OCI-LY1 (cell line): ENCODE measurements at regions not wholly inside any gene's neighbourhood (a gene's known extent, or its start where the extent isn't known, plus 50 kb on each side); places are given as distances from the start of the nearest gene placed in this dataset.

Experiments
- H2AFZ ChIP-seq: fragments of 200-600 bp; sonication (generic), shearing (Covaris generic); 2 replicates; pipeline ENCODE4 v1.6.0; 2014; ENCODE audit warnings: antibody characterized with exemption, mild to moderate bottlenecking, low read length
- H3F3A ChIP-seq: fragments of 200-600 bp; sonication (generic), shearing (Covaris generic); 2 replicates; pipeline ENCODE4 v1.6.0; 2014; ENCODE audit warnings: mild to moderate bottlenecking, antibody characterized with exemption, low read length, moderate library complexity; ENCODE audit not compliant: insufficient read depth
- H3K27ac ChIP-seq: fragments of 200-600 bp; sonication (generic); 2 replicates; pipeline ENCODE4 v1.5.1; 2014; ENCODE audit warnings: low read length, mixed run types, mild to moderate bottlenecking, low read depth; ENCODE audit not compliant: poor library complexity, severe bottlenecking
- H3K27me3 ChIP-seq: fragments of 200-600 bp; sonication (generic); 2 replicates; pipeline ENCODE4 v1.6.0; 2014; ENCODE audit warnings: antibody characterized with exemption, mild to moderate bottlenecking, low read length, moderate library complexity; ENCODE audit not compliant: insufficient read depth
- H3K36me3 ChIP-seq: fragments of 200-600 bp; sonication (generic); 2 replicates; pipeline ENCODE4 v1.6.1; 2014; ENCODE audit warnings: mild to moderate bottlenecking, antibody characterized with exemption, low read length, moderate library complexity, mixed read lengths; ENCODE audit not compliant: insufficient read depth
- H3K4me1 ChIP-seq: fragments of 200-600 bp; sonication (generic); 2 replicates; pipeline ENCODE4 v1.5.1; 2014; ENCODE audit warnings: mild to moderate bottlenecking, low read length, moderate library complexity; ENCODE audit not compliant: insufficient read depth, severe bottlenecking
- H3K4me2 ChIP-seq: fragments of 200-600 bp; sonication (generic), shearing (Covaris generic); 2 replicates; pipeline ENCODE4 v1.6.1; 2014; ENCODE audit warnings: low read length
- H3K4me3 ChIP-seq: fragments of 200-600 bp; sonication (generic); 2 replicates; pipeline ENCODE4 v1.5.1; 2014; ENCODE audit warnings: low read length, low read depth, mild to moderate bottlenecking, mixed read lengths; ENCODE audit not compliant: poor library complexity, severe bottlenecking
- H3K79me2 ChIP-seq: fragments of 200-600 bp; shearing (Covaris generic); 2 replicates; pipeline ENCODE4 v1.6.1; 2016; ENCODE audit warnings: mixed run types, low read length, mixed read lengths; ENCODE audit not compliant: insufficient read depth
- H3K9ac ChIP-seq: fragments of 200-600 bp; sonication (generic), shearing (Covaris generic); 2 replicates; pipeline ENCODE4 v1.6.1; 2014; ENCODE audit warnings: mild to moderate bottlenecking, low read length, mixed read lengths
- H3K9me2 ChIP-seq: fragments of 200-600 bp; sonication (generic), shearing (Covaris generic); 2 replicates; pipeline ENCODE4 v1.6.1; 2014; ENCODE audit warnings: low read depth, mild to moderate bottlenecking, low read length, mixed read lengths
- H3K9me3 ChIP-seq: fragments of 200-600 bp; shearing (Covaris generic); 2 replicates; pipeline ENCODE4 v1.6.1; 2014; ENCODE audit warnings: low read length, mixed read lengths
- H4K20me1 ChIP-seq: fragments of 200-600 bp; sonication (generic), shearing (Covaris generic); 2 replicates; pipeline ENCODE4 v1.6.0; 2016; ENCODE audit warnings: mild to moderate bottlenecking, low read length; ENCODE audit not compliant: insufficient read depth
- EZH2 ChIP-seq: fragments of 200-600 bp; sonication (generic), shearing (Covaris generic); IDR thresholded peaks from 2 replicates; pipeline ENCODE4 v1.8.0; 2017; ENCODE audit warnings: borderline replicate concordance, mixed run types, mild to moderate bottlenecking, antibody characterized with exemption, low read length, moderate library complexity, mixed read lengths
- TF ChIP-seq, protein P1 (sequence below): fragments of 200-600 bp; sonication (generic), shearing (Covaris generic); IDR thresholded peaks from 2 replicates; pipeline ENCODE4 v1.5.1; 2017; ENCODE audit warnings: mild to moderate bottlenecking, antibody characterized with exemption, low read length, moderate library complexity, mixed read lengths

DNA sequence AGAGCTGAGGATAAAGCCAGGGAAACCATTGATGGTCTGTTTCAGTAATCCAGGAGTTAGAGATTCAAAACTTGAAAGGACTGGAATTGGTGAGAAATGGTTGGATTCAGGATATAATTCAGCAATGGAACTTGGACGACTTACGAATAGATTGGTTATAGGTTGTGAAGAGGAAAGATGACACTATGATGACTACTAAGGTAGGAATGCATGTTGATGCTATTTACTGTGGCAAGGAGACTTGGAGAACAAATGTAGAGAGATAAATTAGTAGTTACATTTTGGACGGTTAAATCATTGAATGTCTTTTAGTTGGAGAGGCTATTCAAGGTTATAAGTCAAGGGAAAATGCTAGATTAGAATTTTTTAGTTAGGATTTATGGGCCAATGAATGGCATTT is 365.4 kb upstream of the TECRL start:
- TF ChIP-seq, protein P1, sequence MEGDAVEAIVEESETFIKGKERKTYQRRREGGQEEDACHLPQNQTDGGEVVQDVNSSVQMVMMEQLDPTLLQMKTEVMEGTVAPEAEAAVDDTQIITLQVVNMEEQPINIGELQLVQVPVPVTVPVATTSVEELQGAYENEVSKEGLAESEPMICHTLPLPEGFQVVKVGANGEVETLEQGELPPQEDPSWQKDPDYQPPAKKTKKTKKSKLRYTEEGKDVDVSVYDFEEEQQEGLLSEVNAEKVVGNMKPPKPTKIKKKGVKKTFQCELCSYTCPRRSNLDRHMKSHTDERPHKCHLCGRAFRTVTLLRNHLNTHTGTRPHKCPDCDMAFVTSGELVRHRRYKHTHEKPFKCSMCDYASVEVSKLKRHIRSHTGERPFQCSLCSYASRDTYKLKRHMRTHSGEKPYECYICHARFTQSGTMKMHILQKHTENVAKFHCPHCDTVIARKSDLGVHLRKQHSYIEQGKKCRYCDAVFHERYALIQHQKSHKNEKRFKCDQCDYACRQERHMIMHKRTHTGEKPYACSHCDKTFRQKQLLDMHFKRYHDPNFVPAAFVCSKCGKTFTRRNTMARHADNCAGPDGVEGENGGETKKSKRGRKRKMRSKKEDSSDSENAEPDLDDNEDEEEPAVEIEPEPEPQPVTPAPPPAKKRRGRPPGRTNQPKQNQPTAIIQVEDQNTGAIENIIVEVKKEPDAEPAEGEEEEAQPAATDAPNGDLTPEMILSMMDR = no peak
- no peak for TF ChIP-seq EZH2
- no peaks in the 10 kb centered on the region for H3K79me2 ChIP-seq
- H3K27me3 ChIP-seq = no peaks in the 10 kb centered on the region
- no peaks in the 10 kb centered on the region for H3K36me3 ChIP-seq
- no peaks in the 10 kb centered on the region for H3K4me1 ChIP-seq
- H3K9ac ChIP-seq = no peak overlapping the region
- no peak overlapping the region for H3K4me3 ChIP-seq
- H3F3A ChIP-seq = no peaks in the 10 kb centered on the region
- no peaks in the 10 kb centered on the region for H3K9me3 ChIP-seq
- no peak overlapping the region for H2AFZ ChIP-seq
- no peaks in the 10 kb centered on the region for H3K9me2 ChIP-seq
- no peaks in the 10 kb centered on the region for H4K20me1 ChIP-seq
- H3K4me2 ChIP-seq = no peak overlapping the region
- no peak overlapping the region for H3K27ac ChIP-seq

DNA sequence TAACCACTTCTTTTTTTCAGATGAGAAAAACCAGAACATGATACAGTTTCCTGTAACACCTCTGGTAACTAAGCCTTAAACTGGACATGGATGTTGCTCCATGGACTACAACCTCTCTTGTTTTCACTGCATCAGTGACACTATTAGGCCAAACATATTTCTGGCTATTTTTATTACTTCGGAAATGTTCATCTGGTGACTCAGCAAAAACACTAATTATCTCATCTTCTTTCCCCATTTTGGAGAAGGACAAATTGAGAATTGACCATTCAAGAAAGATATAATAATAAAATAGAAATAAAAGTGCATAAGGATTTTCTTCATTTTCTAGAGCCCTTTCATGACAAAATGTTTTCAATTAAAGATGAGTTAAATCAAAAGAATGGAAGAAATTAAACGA is 361.9 kb upstream of the TECRL start:
- Histone ChIP-seq H2AFZ (no peak overlapping the region), H3K4me2 (no peak overlapping the region), H3K27me3 (no peaks in the 10 kb centered on the region), H3F3A (no peaks in the 10 kb centered on the region), H3K9me3 (no peaks in the 10 kb centered on the region), H3K4me1 (no peaks in the 10 kb centered on the region), H3K36me3 (no peaks in the 10 kb centered on the region), H3K79me2 (no peaks in the 10 kb centered on the region), H3K4me3 (no peak overlapping the region), H3K9me2 (no peaks in the 10 kb centered on the region), H4K20me1 (no peaks in the 10 kb centered on the region), H3K9ac (no peak overlapping the region), H3K27ac (no peak overlapping the region)
- TF ChIP-seq EZH2 = no peak
- TF ChIP-seq, protein P1 = no peak

DNA sequence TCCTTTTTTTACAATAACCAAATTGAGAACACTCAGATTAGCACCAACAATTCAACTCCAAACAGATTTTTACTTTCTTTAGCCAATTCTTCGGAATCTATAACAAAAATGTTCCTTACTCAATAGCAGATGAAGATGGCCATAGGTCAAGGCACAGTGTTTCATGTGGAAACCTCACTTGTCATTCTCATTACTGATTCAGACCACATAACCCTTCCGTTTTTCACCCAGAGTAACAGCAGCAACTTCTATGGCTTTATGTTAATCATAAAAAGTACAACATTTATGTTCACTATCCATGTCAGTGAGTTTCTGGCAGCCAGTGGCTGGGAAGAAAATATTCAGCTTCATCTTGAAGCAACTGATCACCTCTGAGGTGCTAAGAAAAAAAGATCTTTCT is 358.3 kb upstream of the TECRL start:
- Histone ChIP-seq H2AFZ (no peak overlapping the region), H3K36me3 (no peaks in the 10 kb centered on the region), H3K4me3 (no peak overlapping the region), H3K27ac (no peak overlapping the region), H3F3A (no peaks in the 10 kb centered on the region), H3K4me2 (no peak overlapping the region), H3K79me2 (no peaks in the 10 kb centered on the region), H3K9me3 (no peaks in the 10 kb centered on the region), H4K20me1 (no peaks in the 10 kb centered on the region), H3K27me3 (no peaks in the 10 kb centered on the region), H3K9ac (no peak overlapping the region), H3K4me1 (no peaks in the 10 kb centered on the region), H3K9me2 (no peaks in the 10 kb centered on the region)
- TF ChIP-seq, protein P1 = no peak
- TF ChIP-seq EZH2 = no peak
